ENCODE measurements at regions not wholly inside any gene's neighbourhood (a gene's known extent, or its start where the extent isn't known, plus 50 kb on each side); places are given as distances from the start of the nearest gene placed in this dataset.

DNA sequence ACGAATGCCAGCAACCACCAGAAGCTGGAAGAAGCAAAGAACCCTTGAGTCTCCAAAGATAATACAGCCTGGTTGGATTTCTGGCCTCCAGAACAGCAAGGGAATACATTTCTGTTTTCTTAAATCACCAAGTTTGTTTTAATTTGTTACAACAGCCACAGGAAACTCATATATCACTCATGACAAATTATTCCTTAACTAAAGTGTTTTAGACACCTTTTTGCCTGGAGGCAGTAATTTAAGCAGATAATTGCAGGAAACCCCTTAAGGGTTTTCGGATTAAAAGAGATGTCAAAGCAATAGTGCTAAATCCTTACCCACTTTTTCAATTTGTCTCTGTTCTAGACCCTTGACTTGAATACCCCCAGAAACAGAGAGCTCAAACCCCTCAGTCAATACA, 1050.0 kb downstream of the EPHA7 start:
- TF ChIP-seq CTCF (IDR thresholded peaks at IDR 0.05; ENCODE audit: poor library complexity, severe bottlenecking) (no peak), EZH2 (IDR thresholded peaks at IDR 0.05; ENCODE audit: borderline replicate concordance, insufficient read depth, low read length, poor library complexity, severe bottlenecking) (no peak)
